ENCODE measurements at regions not wholly inside any gene's neighbourhood (a gene's known extent, or its start where the extent isn't known, plus 50 kb on each side); places are given as distances from the start of the nearest gene placed in this dataset.

- TF ChIP-seq POLR2A (IDR thresholded peaks at IDR 0.05; ENCODE audit: low read depth, low read length), result no peak
- TF ChIP-seq TAF1 (IDR thresholded peaks at IDR 0.05; ENCODE audit: borderline replicate concordance, low read depth, low read length), result no peak
These were observed 70.3 kb downstream of the UNC5CL start for GRCh38 chr6:40968620-40969164.
